HG03097 (cell line): ENCODE measurements at regions not wholly inside any gene's neighbourhood (a gene's known extent, or its start where the extent isn't known, plus 50 kb on each side); places are given as distances from the start of the nearest gene placed in this dataset.

Experiments used
- ATAC-seq: cut with Tn5 transposase; IDR thresholded peaks from one replicate; pipeline ENCODE4 v1.9.1; 2021; ENCODE audit not compliant: unreplicated experiment, low FRiP score

GRCh38 chr15:36481156-36481555, 98.3 kb upstream of the CDIN1 start:
- ATAC-seq, result no peak

- ATAC-seq, result no peak
Measured at GRCh38 chr15:36483409-36483808, 96.0 kb upstream of the CDIN1 start.

GRCh38 chr15:36484038-36484778, 95.2 kb upstream of the CDIN1 start:
- no peak for ATAC-seq

DNA sequence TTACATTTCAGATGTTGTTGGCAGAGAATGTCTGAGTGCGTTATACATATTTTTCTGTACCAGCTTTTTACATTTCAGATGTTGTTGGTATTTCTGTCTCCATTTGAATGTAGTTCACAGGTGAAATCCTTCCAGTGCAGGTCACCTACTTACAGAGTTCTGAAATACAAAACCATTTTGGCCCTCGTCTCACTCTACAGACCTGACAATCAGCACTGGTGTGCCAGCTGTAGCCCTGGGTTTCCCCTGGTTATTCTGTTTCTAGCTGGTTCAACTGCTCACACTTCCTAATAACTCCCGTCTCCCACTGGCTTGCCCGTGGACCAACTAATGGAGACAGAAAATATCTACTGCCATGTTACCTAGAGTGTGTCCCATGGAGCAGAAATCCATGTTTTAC, 87.5 kb upstream of the CDIN1 start:
- no peak for ATAC-seq

- ATAC-seq, result no peak
Measured at GRCh38 chr15:36495456-36495991, 83.9 kb upstream of the CDIN1 start.

- ATAC-seq, result no peak
Measured at GRCh38 chr15:36497901-36498300, 81.5 kb upstream of the CDIN1 start.

DNA sequence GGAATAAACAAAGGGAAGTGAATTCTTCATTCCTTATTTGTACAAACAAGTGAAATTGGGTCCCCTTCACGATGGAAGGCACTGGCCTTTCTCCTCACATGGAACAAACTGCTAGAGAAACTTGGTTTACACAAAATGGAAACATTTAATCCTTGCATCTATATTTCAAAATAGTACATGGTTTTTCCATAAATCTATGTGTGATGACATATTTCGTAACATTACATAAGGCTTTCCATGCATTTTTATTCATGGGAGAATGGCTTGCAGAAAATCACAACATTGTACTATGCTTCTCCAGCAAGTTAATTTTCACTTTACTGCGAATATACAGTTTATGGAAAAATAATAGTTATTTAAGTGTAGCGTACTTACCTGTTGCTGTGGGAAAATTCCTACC, 81.0 kb upstream of the CDIN1 start:
- no peak for ATAC-seq

DNA sequence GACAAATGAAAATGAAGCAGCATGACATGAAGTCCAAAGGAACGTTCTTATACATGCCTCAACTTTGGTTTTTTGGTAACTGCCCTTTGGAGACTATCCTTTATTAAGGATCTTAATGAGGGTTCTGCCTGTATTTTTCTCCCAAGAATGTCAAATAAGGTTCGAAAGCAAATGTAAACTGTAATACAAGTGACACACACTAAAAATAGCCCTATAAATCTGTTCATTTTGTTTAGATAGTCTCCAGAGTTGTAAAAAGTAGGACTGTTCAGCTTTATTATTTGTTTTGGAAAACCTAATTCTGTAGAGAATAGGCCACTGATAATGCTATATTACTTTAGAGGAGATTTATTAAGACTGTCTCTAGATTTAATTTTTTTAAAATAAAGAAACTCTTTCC, 80.5 kb upstream of the CDIN1 start:
- ATAC-seq, result no peak

DNA sequence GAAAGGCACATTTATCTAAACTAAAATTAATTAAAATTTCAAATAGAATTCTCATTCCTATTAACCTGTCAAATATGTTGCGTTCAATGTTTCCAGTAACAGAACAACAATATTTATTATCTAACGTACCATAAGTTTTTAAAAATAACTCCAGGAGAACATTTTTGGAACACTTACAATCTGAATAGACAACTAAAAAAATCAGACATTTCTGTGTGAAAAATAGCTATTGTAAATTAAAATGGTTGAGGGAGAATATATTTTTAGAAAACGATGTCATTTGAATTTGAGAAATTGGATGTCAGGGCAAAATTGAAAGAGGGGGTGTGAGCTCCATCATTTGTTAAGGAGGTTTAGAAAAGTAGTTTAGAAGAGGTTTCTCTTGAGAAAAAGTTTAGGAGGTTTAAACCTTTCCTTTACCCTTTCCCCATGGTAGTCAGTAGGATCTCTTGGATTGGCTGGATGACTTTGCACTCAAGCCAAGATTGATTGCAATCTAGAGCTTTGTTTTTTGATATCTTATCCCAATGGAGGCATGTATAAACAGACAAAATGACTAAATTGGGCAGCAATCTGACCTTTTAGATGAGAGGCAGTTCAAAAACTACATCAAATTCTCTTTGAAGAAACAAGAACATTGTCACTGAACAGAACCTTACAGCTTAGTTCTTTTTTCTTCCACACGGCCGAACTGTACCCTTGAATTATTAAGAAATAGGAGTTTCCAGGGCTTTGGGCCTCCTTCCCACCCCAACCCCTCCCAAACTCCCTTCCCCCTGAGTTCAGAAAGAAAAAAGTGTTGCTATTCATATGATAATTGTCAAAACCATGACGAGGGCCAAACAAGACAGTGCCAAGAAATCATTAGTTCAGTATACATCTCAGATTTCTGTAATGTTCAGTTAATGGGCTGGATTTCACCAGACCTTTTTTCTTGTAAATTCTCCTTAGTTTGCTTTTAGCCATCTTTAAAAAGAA, 79.7 kb upstream of the CDIN1 start:
- no peak for ATAC-seq

DNA sequence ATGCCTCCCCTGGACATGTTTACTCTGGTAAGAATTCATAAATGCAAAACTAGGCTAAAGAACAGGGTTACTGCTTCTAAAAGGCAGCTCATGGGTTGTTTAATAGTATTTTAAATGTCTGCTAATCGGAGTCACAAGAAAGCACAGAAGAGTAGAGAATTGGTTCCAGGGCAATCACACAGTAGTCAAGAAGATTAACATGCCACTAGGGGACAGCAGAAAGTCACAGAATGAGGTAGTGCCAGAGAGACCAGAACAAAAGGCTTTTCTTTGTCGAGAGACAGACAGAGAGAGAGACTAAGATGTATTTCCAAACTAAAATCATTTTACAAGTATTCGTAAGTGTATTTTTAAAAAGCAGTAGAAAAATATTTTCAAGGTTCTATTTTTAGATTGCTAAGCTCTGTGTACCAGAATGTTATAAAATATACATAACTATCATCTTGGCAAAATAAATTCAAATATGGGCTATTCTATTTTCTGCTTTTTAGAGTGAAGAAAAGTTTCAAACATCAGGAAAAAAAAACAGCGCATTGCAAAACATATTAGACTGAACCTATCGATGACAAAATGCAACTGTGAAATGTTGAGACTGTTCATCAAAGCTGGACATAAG, 78.3 kb upstream of the CDIN1 start:
- ATAC-seq, result no peak

GRCh38 chr15:36502509-36502908, 76.9 kb upstream of the CDIN1 start:
- ATAC-seq, result no peak

DNA sequence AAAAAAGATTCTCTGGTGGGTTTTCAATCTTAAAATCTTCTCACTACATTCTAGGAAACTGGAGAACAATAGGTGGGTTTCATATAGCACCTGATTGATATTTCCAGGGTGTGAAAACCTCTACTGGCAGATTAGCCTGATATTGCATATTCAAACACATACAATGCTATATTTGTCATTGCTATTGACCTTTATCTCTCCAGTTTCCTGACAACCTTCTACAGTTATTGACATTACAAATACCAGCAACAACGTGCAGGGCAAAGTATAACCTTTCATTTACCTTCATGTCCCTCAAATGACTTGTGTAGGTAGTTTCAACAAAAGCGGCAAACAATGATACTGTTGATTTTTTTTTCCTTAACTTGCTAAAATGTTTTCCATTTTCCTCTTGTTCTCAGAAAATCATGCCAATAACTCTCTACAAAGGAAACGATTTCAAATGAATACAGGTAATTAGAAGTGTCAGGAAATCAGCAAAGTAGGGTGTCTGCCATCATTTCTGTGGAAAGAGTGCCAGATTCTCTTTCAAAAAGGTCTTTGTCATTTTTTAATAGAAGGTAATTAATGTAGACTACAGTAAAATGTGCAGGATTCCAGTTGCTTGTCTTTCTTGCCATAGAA, 72.6 kb upstream of the CDIN1 start:
- ATAC-seq, result no peak

DNA sequence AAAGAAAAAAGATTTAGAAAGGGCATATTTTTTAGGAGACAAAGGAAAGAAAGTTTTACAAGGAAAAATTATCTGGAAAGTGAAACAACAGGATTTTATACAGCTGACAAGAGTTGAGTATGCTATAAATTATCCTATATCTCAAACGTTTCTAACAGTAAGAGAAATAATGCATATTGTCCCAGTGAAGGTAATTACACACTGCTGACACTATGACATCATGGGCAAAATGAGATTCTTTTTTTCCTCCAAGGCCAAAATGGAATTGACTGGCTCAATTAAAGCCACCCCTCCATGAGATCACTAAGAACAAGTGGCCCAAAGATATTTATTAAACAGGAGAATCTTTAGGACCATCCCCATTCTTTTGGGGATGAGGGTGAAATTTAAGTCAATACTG, 72.0 kb upstream of the CDIN1 start:
- ATAC-seq, result no peak

DNA sequence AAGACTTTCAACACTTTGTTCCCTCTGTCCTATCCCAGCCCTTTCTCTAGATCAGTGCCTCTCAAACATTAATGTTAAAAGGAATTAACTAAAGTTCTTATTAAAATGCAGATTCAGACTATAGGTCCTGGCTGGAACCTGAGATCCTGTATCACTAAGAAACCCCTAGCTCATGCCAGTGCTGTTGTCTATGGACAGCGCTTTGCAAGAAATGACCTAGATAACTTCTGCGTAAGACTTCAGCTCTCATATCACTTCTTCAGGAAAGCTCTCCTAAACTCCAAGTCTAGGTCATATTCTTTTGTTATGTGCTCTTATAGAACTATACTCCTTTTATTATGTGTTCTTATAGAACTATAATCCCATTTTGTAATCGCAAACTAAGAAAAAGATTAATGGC, 67.8 kb upstream of the CDIN1 start:
- no peak for ATAC-seq

- ATAC-seq, result no peak
Measured at GRCh38 chr15:36517758-36518157, 61.7 kb upstream of the CDIN1 start.

DNA sequence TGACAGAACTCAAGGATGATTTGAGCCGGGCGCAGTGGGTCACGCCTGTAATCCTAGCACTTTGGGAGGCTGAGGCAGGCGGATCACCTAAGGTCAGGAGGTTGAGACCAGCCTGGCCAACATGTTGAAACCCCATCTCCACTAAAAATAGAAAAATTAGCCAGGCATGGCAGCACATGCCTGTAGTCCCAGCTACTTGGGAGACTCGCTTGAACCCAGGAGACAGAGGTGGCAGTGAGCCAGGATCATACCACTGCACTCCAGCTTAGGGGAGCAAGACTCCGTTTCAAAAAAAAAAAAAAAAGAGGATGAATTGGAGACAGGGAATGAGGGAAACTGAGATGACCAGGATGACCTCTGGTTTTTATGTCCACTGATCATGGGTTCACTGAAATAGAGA, 60.4 kb upstream of the CDIN1 start:
- ATAC-seq, result no peak

DNA sequence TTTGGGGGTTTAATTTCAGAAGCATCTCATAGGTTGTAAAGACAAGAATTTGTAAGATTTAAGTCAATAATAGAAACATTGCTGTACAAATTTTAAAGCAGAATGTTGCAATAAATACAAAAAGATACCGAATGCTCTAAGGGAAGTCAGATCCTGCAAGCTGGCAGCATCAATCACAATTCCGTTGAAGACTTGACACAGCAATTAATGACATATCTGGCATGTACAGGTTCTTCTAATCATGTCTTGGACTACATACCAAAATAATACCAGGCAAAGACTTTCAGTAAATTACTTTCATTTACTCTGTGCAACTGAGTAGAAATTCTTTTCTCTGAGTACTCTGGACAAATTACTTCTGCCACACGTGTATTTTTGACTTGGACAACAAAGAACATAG, 54.0 kb upstream of the CDIN1 start:
- ATAC-seq, result no peak

- ATAC-seq, result no peak
Measured at GRCh38 chr15:36527235-36528162, 51.9 kb upstream of the CDIN1 start.

GRCh38 chr15:36529296-36530011, 50.0 kb upstream of the CDIN1 start:
- no peak for ATAC-seq
